ENCODE measurements at regions not wholly inside any gene's neighbourhood (a gene's known extent, or its start where the extent isn't known, plus 50 kb on each side); places are given as distances from the start of the nearest gene placed in this dataset.

DNA sequence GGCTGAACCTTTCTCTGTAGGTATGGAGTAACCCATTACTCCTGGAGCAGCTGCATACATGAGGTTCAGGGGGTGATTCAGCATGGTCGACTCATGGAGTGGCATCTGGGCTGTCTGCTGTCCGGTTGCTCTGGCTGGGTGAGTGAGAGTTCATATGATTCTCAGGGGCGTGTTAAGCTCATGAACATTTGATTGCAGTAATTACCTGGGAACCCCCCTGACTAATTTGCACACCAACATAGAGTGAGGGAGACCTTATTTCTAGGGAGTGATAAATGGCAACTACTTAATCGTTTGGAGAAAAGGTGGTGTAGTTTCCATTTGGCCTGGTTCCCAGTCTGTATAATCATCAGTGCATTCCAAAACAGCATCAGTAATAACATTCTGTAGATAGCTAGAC is 661.9 kb downstream of the ETS1 start:
- Histone ChIP-seq H3K9me3 (no peaks in the 10 kb centered on the region), H3K4me2 (no peak overlapping the region), H3K4me1 (no peaks in the 10 kb centered on the region), H3K4me3 (no peak overlapping the region), H3K27ac (no peak overlapping the region)
- no peak for TF ChIP-seq GATA3 (IDR thresholded peaks at IDR 0.05; ENCODE audit: borderline replicate concordance)
- TF ChIP-seq CBX2 (IDR thresholded peaks at IDR 0.05; ENCODE audit: borderline replicate concordance, low read depth), result no peak
- TF ChIP-seq, protein P1, sequence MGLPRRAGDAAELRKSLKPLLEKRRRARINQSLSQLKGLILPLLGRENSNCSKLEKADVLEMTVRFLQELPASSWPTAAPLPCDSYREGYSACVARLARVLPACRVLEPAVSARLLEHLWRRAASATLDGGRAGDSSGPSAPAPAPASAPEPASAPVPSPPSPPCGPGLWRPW (IDR thresholded peaks at IDR 0.05), result no peak
- no peak for TF ChIP-seq BHLHE40 (IDR thresholded peaks at IDR 0.05; ENCODE audit: low read depth, low read length)
- TF ChIP-seq JUN (IDR thresholded peaks at IDR 0.05), result no peak
- TF ChIP-seq HEYL (CRISPR knock-in tag; IDR thresholded peaks at IDR 0.05), result no peak
- TF ChIP-seq TP53 (CRISPR knock-in tag; IDR thresholded peaks at IDR 0.05), result no peak
- no peak for TF ChIP-seq CEBPB (IDR thresholded peaks at IDR 0.05)
- TF ChIP-seq NPAS2 (CRISPR knock-in tag; IDR thresholded peaks at IDR 0.05; ENCODE audit: borderline replicate concordance), result no peak
- TF ChIP-seq NR3C1 (IDR thresholded peaks at IDR 0.05), result no peak
- TF ChIP-seq, protein P2, sequence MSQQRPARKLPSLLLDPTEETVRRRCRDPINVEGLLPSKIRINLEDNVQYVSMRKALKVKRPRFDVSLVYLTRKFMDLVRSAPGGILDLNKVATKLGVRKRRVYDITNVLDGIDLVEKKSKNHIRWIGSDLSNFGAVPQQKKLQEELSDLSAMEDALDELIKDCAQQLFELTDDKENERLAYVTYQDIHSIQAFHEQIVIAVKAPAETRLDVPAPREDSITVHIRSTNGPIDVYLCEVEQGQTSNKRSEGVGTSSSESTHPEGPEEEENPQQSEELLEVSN (IDR thresholded peaks at IDR 0.05; ENCODE audit: borderline replicate concordance, low read depth), result no peak
- TF ChIP-seq, protein P3, sequence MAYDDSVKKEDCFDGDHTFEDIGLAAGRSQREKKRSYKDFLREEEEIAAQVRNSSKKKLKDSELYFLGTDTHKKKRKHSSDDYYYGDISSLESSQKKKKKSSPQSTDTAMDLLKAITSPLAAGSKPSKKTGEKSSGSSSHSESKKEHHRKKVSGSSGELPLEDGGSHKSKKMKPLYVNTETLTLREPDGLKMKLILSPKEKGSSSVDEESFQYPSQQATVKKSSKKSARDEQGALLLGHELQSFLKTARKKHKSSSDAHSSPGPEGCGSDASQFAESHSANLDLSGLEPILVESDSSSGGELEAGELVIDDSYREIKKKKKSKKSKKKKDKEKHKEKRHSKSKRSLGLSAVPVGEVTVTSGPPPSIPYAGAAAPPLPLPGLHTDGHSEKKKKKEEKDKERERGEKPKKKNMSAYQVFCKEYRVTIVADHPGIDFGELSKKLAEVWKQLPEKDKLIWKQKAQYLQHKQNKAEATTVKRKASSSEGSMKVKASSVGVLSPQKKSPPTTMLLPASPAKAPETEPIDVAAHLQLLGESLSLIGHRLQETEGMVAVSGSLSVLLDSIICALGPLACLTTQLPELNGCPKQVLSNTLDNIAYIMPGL (CRISPR knock-in tag; IDR thresholded peaks at IDR 0.05; ENCODE audit: borderline replicate concordance), result no peak
- TF ChIP-seq NFE2L2 (conservative IDR thresholded peaks at IDR 0.05; ENCODE audit: low read length), result no peak
- no peak for TF ChIP-seq SMC3 (IDR thresholded peaks at IDR 0.05)
- no peak for TF ChIP-seq RCOR1 (IDR thresholded peaks at IDR 0.05; ENCODE audit: low read depth, low read length)
- TF ChIP-seq, protein P4, sequence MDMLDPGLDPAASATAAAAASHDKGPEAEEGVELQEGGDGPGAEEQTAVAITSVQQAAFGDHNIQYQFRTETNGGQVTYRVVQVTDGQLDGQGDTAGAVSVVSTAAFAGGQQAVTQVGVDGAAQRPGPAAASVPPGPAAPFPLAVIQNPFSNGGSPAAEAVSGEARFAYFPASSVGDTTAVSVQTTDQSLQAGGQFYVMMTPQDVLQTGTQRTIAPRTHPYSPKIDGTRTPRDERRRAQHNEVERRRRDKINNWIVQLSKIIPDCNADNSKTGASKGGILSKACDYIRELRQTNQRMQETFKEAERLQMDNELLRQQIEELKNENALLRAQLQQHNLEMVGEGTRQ (IDR thresholded peaks at IDR 0.05), result no peak
- no peak for TF ChIP-seq CHD4 (IDR thresholded peaks at IDR 0.05; ENCODE audit: borderline replicate concordance)
- no peak for TF ChIP-seq RARB (CRISPR knock-in tag; IDR thresholded peaks at IDR 0.05)
- ATAC-seq (no peak), DNase-seq (ENCODE audit: low read depth in 1 of 2, low spot score in 1 of 2) (no peak), FAIRE-seq (no peak)
- CTCF ChIA-PET, result no interaction called here
- WGBS (ENCODE audit: missing lambda C conversion rate), result 5% methylated on average over 3 of the region's 4 CpGs
- POLR2A ChIA-PET, result no interaction called here

DNA sequence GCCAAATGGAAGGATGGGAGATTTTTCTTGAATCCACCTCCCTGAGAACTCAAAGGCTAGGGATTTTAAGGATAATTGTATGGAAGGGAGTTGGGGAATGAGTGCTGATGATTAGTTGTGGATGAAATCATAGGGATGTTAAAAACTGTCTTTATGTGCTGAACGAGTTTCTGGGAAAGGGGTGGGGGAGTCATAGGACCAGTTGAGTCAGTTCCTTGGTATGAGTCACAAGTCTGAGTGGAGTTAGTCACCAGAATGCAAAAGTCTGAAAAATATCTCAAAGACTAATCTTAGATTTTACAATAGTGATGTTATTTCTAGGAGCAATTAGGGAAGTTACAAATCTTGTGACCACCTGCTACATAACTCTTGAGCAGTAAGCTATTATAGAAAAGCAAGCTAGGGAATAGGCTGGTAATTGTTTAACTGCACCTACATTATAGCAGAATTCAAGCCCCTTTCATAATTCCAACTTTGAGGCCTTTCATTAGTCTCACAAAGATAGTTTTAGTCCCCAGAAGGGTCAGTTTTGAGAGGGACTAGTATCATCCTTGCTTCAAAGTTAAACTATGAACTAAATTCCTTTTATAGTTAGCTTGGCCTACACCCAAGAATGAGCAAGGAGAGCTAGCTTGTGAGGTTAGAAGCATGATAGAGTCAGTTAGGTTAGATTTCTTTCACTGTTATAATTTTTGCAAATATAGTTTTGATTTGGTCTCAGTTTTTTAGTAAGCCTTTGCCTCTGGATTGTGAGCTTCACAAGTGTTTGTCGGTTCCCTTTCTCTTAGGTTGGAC is 668.0 kb downstream of the ETS1 start:
- no peak overlapping the region for H3K4me2 ChIP-seq
- H3K4me1 ChIP-seq, result no peaks in the 10 kb centered on the region
- FAIRE-seq (no peak), DNase-seq (ENCODE audit: low read depth in 1 of 2, low spot score in 1 of 2) (no peak), ATAC-seq (no peak)
- ChIA-PET POLR2A (no interaction called here), CTCF (no interaction called here)
- TF ChIP-seq RAD21 (conservative IDR thresholded peaks at IDR 0.05 in 1 of 2, IDR thresholded peaks at IDR 0.05 in 1 of 2) (no peak), CHD4 (IDR thresholded peaks at IDR 0.05; ENCODE audit: borderline replicate concordance) (no peak)
- TF ChIP-seq, protein P4 (IDR thresholded peaks at IDR 0.05), result no peak
- 0% methylated on average over 2 of the region's 2 CpGs for WGBS (ENCODE audit: missing lambda C conversion rate)
- no peak overlapping the region for H3K4me3 ChIP-seq
- no peaks in the 10 kb centered on the region for H3K9me3 ChIP-seq
- H3K27ac ChIP-seq, result no peak overlapping the region

DNA sequence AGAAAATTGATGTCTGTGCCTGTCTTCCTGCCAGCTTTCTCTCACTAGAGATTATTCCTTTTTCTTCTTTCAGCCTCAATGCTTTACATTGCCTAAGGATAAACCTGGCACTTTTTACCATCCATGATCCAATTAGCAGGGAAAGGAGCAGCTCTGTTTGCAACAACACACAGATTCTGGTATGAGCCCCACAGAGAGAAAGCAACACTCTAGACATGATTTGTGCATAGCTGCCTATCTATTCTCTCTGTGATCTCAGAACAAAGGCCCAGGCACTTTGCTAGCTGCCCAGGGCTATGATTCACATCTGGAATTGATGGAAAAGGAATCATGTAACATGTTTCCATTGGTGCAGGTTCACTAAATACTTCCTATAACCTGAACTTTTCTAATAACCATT is 685.0 kb downstream of the ETS1 start:
- Histone ChIP-seq H3K4me3 (no peak overlapping the region), H3K9me3 (no peaks in the 10 kb centered on the region), H3K4me2 (no peak overlapping the region), H3K27ac (no peak overlapping the region), H3K4me1 (no peaks in the 10 kb centered on the region)
- no peak for FAIRE-seq
- CTCF ChIA-PET, result no interaction called here
- no peak for DNase-seq (ENCODE audit: low read depth in 1 of 2, low spot score in 1 of 2)
- no peak for TF ChIP-seq NR3C1 (IDR thresholded peaks at IDR 0.05)
- TF ChIP-seq, protein P5, sequence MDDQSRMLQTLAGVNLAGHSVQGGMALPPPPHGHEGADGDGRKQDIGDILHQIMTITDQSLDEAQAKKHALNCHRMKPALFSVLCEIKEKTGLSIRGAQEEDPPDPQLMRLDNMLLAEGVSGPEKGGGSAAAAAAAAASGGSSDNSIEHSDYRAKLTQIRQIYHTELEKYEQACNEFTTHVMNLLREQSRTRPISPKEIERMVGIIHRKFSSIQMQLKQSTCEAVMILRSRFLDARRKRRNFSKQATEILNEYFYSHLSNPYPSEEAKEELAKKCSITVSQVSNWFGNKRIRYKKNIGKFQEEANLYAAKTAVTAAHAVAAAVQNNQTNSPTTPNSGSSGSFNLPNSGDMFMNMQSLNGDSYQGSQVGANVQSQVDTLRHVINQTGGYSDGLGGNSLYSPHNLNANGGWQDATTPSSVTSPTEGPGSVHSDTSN (IDR thresholded peaks at IDR 0.05), result no peak
- no peak for ATAC-seq
- POLR2A ChIA-PET, result no interaction called here
